Breast epithelium (tissue), 4 donors: ENCODE measurements at regions not wholly inside any gene's neighbourhood (a gene's known extent, or its start where the extent isn't known, plus 50 kb on each side); places are given as distances from the start of the nearest gene placed in this dataset.

Experiments
- DNase-seq, 2 donors: peaks; one replicate each; pipeline ENCODE4 v3.0.0-alpha.2; 2019; ENCODE audit warnings: low spot score in 2 of 2
- H3K27ac ChIP-seq, 2 donors: fragments of 200-600 bp; sonication (generic) in 1 of 2; one replicate each; pipeline ENCODE4 v1.5.1; 2016 to 2019; ENCODE audit warnings: mild to moderate bottlenecking in 1 of 2
- H3K27me3 ChIP-seq, 2 donors: fragments of 200-600 bp; sonication (generic) in 1 of 2; one replicate each; pipeline versions ENCODE4 v1.5.1 to v1.6.0; 2017 to 2019; ENCODE audit warnings: control low read depth in 1 of 2, mild to moderate bottlenecking in 1 of 2
- H3K36me3 ChIP-seq: fragments of 200-600 bp; one replicate; pipeline ENCODE4 v1.5.1; 2019
- H3K4me1 ChIP-seq, 2 donors: fragments of 200-600 bp; sonication (generic); one replicate each; pipeline ENCODE4 v1.5.1; 2016 to 2019; ENCODE audit warnings: control low read depth in 1 of 2
- H3K4me3 ChIP-seq, 3 donors: fragments of 200-600 bp; sonication (generic); 1 replicate in 2 of 3; 2 replicates in 1 of 3; pipeline ENCODE4 v1.5.1; 2016 to 2019; ENCODE audit warnings: mild to moderate bottlenecking in 3 of 3, moderate library complexity in 2 of 3
- H3K9me3 ChIP-seq, 2 donors: fragments of 200-600 bp; sonication (generic) in 1 of 2; one replicate each; pipeline ENCODE4 v1.5.1; 2016 to 2019; ENCODE audit warnings: control low read depth in 1 of 2
- POLR2A ChIP-seq: fragments of 450-650 bp; IDR thresholded peaks from one replicate; pipeline ENCODE4 v1.6.1; 2016; ENCODE audit warnings: antibody characterized with exemption, mild to moderate bottlenecking, moderate library complexity
- POLR2AphosphoS5 ChIP-seq, 3 donors: sonication (generic); formaldehyde crosslinking; IDR thresholded peaks; one replicate each; pipeline ENCODE4 v1.6.1; 2017; ENCODE audit warnings: antibody characterized with exemption in 3 of 3
- intact Hi-C: fragments of 100-400 bp; cut with DNase I; formaldehyde crosslinking; loops from one replicate; pipeline ENCODE4 v1.15.1; 2023; ENCODE audit warnings: low total_unique reads
- TF ChIP-seq, protein P1 (sequence below), 3 donors: fragments of 450-650 bp; IDR thresholded peaks; one replicate each; pipeline ENCODE4 v1.5.1; 2016 to 2017; ENCODE audit warnings: antibody characterized with exemption in 3 of 3, mild to moderate bottlenecking in 3 of 3, moderate library complexity in 3 of 3

DNA sequence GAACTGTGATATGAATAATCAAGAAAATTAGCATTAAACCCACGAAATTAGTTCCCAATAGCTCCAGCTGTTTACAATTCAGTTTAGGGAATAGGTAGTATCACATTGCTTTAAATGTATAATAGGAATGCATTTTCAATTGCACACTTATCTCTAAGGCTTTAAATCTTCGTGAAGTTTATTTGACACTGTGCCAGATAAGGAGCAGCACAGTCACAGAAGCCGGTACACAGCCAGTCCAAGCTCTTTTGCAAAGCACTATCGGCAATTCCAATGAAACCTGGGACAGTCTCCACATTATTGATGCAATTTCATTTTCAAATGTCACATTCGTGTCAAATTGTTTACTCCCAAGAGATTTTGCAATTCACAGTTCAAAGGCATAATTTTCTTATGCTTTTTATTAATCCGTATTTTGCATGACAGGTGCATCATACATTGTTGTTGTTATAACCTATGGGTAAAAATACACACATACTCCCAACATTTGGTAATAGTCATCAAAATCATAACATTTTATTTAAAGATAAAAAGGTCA lies 602.8 kb downstream of the RPS29 start:
- Histone ChIP-seq H3K27me3 (no peaks in the 10 kb centered on the region), H3K36me3 (no peaks in the 10 kb centered on the region), H3K4me3 (no peak overlapping the region), H3K9me3 (no peaks in the 10 kb centered on the region), H3K27ac (no peak overlapping the region), H3K4me1 (no peaks in the 10 kb centered on the region)
- TF ChIP-seq, protein P1, sequence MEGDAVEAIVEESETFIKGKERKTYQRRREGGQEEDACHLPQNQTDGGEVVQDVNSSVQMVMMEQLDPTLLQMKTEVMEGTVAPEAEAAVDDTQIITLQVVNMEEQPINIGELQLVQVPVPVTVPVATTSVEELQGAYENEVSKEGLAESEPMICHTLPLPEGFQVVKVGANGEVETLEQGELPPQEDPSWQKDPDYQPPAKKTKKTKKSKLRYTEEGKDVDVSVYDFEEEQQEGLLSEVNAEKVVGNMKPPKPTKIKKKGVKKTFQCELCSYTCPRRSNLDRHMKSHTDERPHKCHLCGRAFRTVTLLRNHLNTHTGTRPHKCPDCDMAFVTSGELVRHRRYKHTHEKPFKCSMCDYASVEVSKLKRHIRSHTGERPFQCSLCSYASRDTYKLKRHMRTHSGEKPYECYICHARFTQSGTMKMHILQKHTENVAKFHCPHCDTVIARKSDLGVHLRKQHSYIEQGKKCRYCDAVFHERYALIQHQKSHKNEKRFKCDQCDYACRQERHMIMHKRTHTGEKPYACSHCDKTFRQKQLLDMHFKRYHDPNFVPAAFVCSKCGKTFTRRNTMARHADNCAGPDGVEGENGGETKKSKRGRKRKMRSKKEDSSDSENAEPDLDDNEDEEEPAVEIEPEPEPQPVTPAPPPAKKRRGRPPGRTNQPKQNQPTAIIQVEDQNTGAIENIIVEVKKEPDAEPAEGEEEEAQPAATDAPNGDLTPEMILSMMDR (IDR thresholded peaks at IDR 0.05), result no peak
- TF ChIP-seq POLR2AphosphoS5 (IDR thresholded peaks at IDR 0.05) (no peak), POLR2A (no peak)
- no peak for DNase-seq
- intact Hi-C loops, result no loop called here

DNA sequence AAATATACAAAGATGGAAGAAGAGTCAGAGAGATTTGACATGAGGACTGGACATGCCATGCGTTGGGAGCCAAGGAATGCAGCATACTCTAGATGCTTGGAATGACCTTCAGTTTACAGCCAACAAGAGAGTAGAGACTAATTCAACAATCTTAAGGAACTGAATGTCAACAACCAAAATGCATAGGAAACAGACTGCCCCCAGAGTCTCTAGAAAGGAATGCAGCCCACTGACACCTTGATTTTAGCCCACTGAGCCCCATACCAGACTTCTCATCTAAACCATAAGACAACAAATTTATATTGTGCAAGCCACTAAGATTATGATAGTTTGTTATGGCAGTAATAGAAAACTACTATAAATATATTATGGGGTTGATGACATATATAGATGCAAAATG lies 611.2 kb downstream of the RPS29 start:
- intact Hi-C loops, result no loop called here
- no peak for TF ChIP-seq POLR2AphosphoS5 (IDR thresholded peaks at IDR 0.05)
- TF ChIP-seq POLR2A, result no peak
- TF ChIP-seq, protein P1 (IDR thresholded peaks at IDR 0.05), result no peak
- no peaks in the 10 kb centered on the region for H3K9me3 ChIP-seq
- H3K36me3 ChIP-seq, result no peaks in the 10 kb centered on the region
- no peak for DNase-seq
- no peak overlapping the region for H3K27ac ChIP-seq
- no peak overlapping the region for H3K4me3 ChIP-seq
- H3K27me3 ChIP-seq, result no peaks in the 10 kb centered on the region
- no peaks in the 10 kb centered on the region for H3K4me1 ChIP-seq

DNA sequence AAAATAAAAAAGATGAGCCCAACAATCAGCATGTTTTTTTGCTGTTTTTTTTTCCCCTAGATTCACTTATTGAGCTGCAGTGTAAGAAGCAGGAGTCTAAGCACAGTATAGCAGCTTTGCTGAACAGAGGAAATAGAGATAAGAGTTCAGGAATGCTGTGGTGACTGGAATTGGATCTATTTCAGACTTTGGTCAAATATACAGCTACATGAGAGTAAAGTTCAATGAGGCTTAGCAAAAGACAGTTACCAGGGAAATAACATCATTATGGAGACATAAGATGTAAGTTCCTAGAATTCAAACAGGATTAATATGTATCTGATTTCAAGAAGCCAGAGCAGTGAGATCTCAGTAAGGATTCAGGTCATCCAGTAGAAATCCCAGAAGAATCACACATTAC lies 613.0 kb downstream of the RPS29 start:
- TF ChIP-seq, protein P1 (IDR thresholded peaks at IDR 0.05), result no peak
- TF ChIP-seq POLR2AphosphoS5 (IDR thresholded peaks at IDR 0.05) (no peak), POLR2A (no peak)
- intact Hi-C loops, result no loop called here
- Histone ChIP-seq H3K9me3 (no peaks in the 10 kb centered on the region), H3K4me3 (no peak overlapping the region), H3K4me1 (no peaks in the 10 kb centered on the region), H3K27ac (no peak overlapping the region), H3K36me3 (no peaks in the 10 kb centered on the region), H3K27me3 (no peaks in the 10 kb centered on the region)
- DNase-seq, result no peak

DNA sequence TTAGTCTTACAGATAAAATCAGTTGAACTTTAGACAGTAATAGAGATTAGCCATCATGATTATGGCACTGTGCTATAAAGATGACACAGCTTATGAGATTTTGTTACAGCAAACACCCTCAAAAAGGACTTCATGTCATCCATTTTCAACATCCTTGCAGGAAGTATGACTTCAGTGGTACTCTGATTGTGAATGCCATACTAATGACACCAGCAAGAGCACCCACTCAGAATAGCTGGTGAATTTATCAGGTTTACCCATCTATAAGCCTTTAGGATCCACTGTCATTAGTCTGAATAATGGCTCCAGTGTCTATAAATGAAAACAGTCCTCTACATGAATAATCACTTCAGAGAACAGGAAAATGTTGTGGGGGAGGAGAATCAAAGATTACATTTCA lies 615.2 kb downstream of the RPS29 start:
- no peak for TF ChIP-seq POLR2A
- TF ChIP-seq, protein P1 (IDR thresholded peaks at IDR 0.05), result no peak
- intact Hi-C loops, result no loop called here
- DNase-seq, result no peak
- Histone ChIP-seq H3K4me3 (no peak overlapping the region), H3K4me1 (no peaks in the 10 kb centered on the region), H3K27ac (no peak overlapping the region), H3K36me3 (no peaks in the 10 kb centered on the region), H3K9me3 (no peaks in the 10 kb centered on the region), H3K27me3 (no peaks in the 10 kb centered on the region)

DNA sequence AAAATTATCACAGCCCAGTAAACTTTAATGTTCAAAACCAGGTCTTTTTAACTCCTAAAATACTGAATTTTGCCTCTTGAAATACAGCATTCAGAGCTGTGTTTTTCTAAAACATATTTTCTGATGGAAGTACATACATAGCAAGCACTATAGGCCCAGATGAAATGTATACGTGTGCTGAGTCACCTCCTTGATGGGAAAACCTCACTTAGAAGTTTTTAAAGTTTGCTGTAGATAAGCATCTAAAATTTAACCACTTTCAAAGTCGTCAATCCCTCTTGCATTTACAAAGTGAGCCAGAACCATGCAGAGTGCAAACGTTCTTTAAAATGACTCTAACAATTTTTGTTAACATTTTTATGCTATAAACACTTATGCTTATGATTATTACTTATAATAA lies 618.8 kb downstream of the RPS29 start:
- TF ChIP-seq POLR2AphosphoS5 (IDR thresholded peaks at IDR 0.05) (no peak), POLR2A (no peak)
- TF ChIP-seq, protein P1 (IDR thresholded peaks at IDR 0.05), result no peak
- no peaks in the 10 kb centered on the region for H3K4me1 ChIP-seq
- no peak overlapping the region for H3K4me3 ChIP-seq
- no peak overlapping the region for H3K27ac ChIP-seq
- no peaks in the 10 kb centered on the region for H3K36me3 ChIP-seq
- intact Hi-C loops, result no loop called here
- no peaks in the 10 kb centered on the region for H3K9me3 ChIP-seq
- no peaks in the 10 kb centered on the region for H3K27me3 ChIP-seq
- DNase-seq, result no peak
